PFSK-1 (cell line): ENCODE measurements at regions not wholly inside any gene's neighbourhood (a gene's known extent, or its start where the extent isn't known, plus 50 kb on each side); places are given as distances from the start of the nearest gene placed in this dataset.

Experiments
- FOXP2 ChIP-seq: optimal IDR thresholded peaks from 2 replicates; pipeline ENCODE3; 2011; ENCODE audit warnings: borderline replicate concordance, control low read depth, inconsistent platforms; ENCODE audit not compliant: insufficient read depth; ENCODE audit errors: extremely low read length, extremely low read depth
- POLR2AphosphoS5 ChIP-seq: IDR thresholded peaks from 2 replicates; pipeline ENCODE4 v1.6.1; 2012; ENCODE audit warnings: low read depth, mild to moderate bottlenecking, control low read depth, low read length, moderate library complexity
- REST ChIP-seq, 2 experiments: IDR thresholded peaks; 2 replicates each; pipeline versions ENCODE4 v1.6.1 to v1.8.0; 2011 to 2012; ENCODE audit warnings: low read depth in 2 of 2, low read length in 2 of 2, control low read depth in 1 of 2, inconsistent platforms in 1 of 2, mild to moderate bottlenecking in 1 of 2, moderate library complexity in 1 of 2; ENCODE audit not compliant: insufficient read depth in 1 of 2
- SIN3A ChIP-seq: IDR thresholded peaks from 2 replicates; pipeline ENCODE4 v1.6.1; 2012; ENCODE audit warnings: mild to moderate bottlenecking, low read length, moderate library complexity, borderline replicate concordance; ENCODE audit not compliant: insufficient read depth
- TAF1 ChIP-seq: IDR thresholded peaks from 2 replicates; pipeline ENCODE4 v1.6.1; 2012; ENCODE audit warnings: low read length, control low read depth, borderline replicate concordance; ENCODE audit not compliant: insufficient read depth

DNA sequence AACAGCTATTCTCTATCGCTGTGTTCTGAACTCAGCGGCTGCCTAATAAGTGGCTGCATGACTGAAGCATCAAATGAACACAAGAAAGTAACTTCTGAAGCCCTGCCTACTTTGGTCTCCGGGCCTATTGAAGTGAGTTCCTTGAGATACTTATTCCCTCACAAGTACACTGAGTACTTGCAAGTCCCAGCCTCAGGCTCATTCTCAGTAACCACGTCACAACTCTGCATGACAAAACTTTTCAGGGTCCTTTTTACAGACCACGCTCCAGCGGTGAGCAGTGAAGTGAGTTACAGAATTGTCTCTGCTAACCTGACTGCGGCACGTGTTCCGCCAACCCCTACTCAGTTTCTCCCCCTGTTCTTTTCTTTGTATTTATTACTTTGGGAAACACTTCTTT is 1342.7 kb upstream of the ADGRL4 start:
- TF ChIP-seq REST (IDR thresholded peaks at IDR 0.05; ENCODE audit: insufficient read depth in 1 of 2, low read depth in 2 of 2, low read length in 2 of 2) (no peak), POLR2AphosphoS5 (no peak), FOXP2 (no peak), TAF1 (no peak), SIN3A (no peak)

DNA sequence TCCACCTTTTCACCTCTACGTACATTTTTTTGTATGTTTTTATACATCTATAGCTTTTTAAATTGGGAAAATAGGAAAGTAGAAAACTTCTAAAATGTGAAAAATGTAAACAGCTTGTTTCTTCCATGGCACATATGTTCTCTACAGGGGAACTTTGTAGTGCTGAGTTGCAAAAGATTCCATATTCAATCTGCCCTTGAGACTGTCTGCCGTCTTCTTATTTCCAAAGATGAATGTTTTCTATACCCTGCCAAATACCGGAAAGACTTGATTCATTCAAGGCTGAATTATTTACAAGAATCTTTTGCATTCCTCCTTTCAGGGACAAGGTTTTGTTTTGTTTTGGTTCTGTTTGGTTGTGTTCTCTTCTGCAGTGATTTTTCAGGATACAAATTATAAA is 1334.5 kb upstream of the ADGRL4 start:
- no peak for TF ChIP-seq REST (IDR thresholded peaks at IDR 0.05; ENCODE audit: insufficient read depth in 1 of 2, low read depth in 2 of 2, low read length in 2 of 2)
- no peak for TF ChIP-seq FOXP2
- TF ChIP-seq SIN3A = no peak
- no peak for TF ChIP-seq TAF1

DNA sequence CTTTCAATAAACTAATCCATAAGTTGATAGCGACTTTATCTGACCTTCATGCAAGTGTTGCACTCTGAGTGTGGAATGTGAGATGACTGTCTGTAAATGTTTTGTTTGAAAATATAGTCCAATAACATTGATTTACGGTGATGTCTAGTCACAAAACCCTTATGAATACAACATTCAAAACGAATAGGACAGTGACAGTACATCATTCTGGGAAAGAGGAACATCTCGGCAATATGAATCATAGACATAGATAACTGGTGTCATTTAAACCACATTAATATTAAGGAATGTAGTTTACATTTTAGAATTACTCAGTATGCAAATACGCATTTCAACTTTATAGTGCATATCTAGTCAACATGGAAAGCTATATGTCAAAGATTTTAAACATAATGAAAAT is 1311.6 kb upstream of the ADGRL4 start:
- TF ChIP-seq SIN3A = no peak
- TF ChIP-seq FOXP2 = no peak
- no peak for TF ChIP-seq POLR2AphosphoS5
- no peak for TF ChIP-seq REST (IDR thresholded peaks at IDR 0.05; ENCODE audit: insufficient read depth in 1 of 2, low read depth in 2 of 2, low read length in 2 of 2)
- no peak for TF ChIP-seq TAF1

DNA sequence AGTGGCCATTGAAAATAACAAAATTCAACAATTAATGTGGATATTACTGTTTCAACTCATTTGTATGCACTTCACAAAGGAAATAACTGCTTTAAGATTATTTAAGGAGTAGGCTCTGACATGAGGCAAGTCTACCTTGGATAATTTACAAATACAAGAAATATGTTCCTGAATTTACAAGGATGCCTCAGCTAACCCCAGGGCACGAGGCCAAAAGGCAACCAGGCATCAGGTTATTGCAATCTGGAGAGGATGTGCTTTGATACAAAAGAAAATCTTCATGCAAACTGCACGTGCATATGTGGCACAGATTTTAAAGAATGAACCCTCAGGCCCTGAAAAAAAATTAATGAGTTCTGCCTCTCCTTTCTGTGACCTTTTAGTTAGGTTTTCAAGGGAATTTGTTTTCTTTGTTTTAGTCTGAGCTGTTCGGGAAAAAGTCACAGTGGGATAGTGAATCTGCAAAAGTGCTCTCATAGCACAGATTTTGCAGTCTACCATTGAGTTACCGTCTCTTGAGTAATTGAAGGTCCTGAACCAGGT is 1304.2 kb upstream of the ADGRL4 start:
- TF ChIP-seq TAF1 = no peak
- TF ChIP-seq FOXP2 = no peak
- no peak for TF ChIP-seq REST (IDR thresholded peaks at IDR 0.05; ENCODE audit: insufficient read depth in 1 of 2, low read depth in 2 of 2, low read length in 2 of 2)
- TF ChIP-seq POLR2AphosphoS5 = no peak
- no peak for TF ChIP-seq SIN3A

- TF ChIP-seq POLR2AphosphoS5 (no peak), REST (IDR thresholded peaks at IDR 0.05; ENCODE audit: insufficient read depth in 1 of 2, low read depth in 2 of 2, low read length in 2 of 2) (no peak), SIN3A (no peak), FOXP2 (no peak), TAF1 (no peak)
Measured at GRCh38 chr1:80305466-80305865, 1298.9 kb upstream of the ADGRL4 start.
